Tibial artery (tissue), 4 donors: ENCODE measurements at regions not wholly inside any gene's neighbourhood (a gene's known extent, or its start where the extent isn't known, plus 50 kb on each side); places are given as distances from the start of the nearest gene placed in this dataset.
"Not testable (repeated sequence)": the region's sequence is repeated elsewhere in the genome, so short reads cannot be mapped to it uniquely, and the experiment has no call there.

ENCODE experiments used
- DNase-seq, 2 donors: peaks; one replicate each; pipeline ENCODE4 v3.0.0-alpha.2; 2019
- H3K27ac ChIP-seq, 2 donors: fragments of 200-600 bp; sonication (generic) in 1 of 2; 1 replicate in 1 of 2; 2 replicates in 1 of 2; pipeline ENCODE4 v1.5.1; 2018 to 2019; ENCODE audit warnings: mild to moderate bottlenecking in 1 of 2
- H3K27me3 ChIP-seq, 2 donors: fragments of 200-600 bp; sonication (generic) in 1 of 2; one replicate each; pipeline versions ENCODE4 v1.5.1 to v1.6.0; 2016 to 2019
- H3K36me3 ChIP-seq, 3 donors: fragments of 200-600 bp; sonication (generic) in 2 of 3; one replicate each; pipeline ENCODE4 v1.5.1; 2016 to 2019; ENCODE audit warnings: mild to moderate bottlenecking in 2 of 3
- H3K4me1 ChIP-seq, 4 donors: fragments of 200-600 bp; sonication (generic) in 2 of 4; 1 replicate in 3 of 4; 2 replicates in 1 of 4; pipeline ENCODE4 v1.5.1; 2016 to 2019
- H3K4me3 ChIP-seq, 2 donors: fragments of 200-600 bp; sonication (generic) in 1 of 2; 1 replicate in 1 of 2; 2 replicates in 1 of 2; pipeline ENCODE4 v1.5.1; 2018 to 2019; ENCODE audit warnings: mild to moderate bottlenecking in 2 of 2
- H3K9me3 ChIP-seq, 3 donors: fragments of 200-600 bp; sonication (generic) in 1 of 3; one replicate each; pipeline ENCODE4 v1.5.1; 2016 to 2019
- intact Hi-C: fragments of 100-400 bp; cut with DNase I; formaldehyde crosslinking; loops from one replicate; pipeline ENCODE4 v1.15.0; 2023; ENCODE audit warnings: low total_unique reads
- TF ChIP-seq, protein P1 (sequence below), 2 experiments: fragments of 200-600 bp in 1 of 2; fragments of 450-650 bp in 1 of 2; IDR thresholded peaks; one replicate each; pipeline ENCODE4 v1.5.1; 2017 to 2019; ENCODE audit warnings: antibody characterized with exemption in 2 of 2, mild to moderate bottlenecking in 1 of 2, moderate library complexity in 1 of 2

DNA sequence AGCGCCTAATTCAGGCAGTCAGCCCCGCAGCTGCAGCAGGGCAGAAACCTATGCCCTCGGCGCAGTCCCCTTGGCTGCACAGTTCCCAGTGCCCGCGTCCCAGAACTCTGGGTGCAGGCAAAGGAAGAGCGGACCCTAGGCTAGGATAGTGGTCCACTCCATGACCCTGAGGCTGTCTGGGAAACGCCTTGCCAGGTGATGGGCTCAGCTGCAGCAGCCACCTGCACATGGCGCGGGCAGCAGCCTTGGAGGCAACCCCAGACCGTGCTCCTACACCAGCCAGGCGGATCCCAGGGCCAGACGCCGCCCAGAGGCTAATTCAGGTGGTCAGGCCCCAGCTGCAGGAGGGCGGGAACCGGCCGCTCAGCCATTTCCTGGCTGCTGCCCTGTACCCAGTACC, 83.0 kb downstream of the POTEC start:
- H3K27me3 ChIP-seq, H3K27ac ChIP-seq, DNase-seq, intact Hi-C loops, H3K36me3 ChIP-seq, H3K4me1 ChIP-seq, H3K4me3 ChIP-seq, H3K9me3 ChIP-seq: not testable (repeated sequence)

DNA sequence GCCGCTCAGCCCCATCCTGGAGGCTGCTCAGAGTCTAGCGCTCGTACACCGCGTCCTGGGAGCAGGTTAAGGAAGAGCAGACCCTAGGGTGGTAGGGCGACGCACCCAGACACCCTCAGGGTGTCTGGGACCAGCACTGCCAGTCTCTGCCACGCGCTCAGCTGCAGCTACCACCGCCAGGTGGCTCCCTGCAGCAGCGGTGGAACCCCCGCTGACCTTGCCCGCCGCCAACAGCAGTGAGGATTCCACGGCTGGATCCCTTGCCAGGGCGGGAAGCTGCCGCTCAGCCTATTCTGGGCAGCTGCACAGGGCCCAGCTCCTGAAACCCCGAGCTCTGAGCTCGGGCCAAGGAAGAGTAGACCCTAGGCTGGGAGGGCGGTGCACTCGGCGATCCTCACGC, 83.6 kb downstream of the POTEC start:
- H3K27me3 ChIP-seq, DNase-seq, H3K27ac ChIP-seq, H3K9me3 ChIP-seq, H3K36me3 ChIP-seq, intact Hi-C loops, H3K4me3 ChIP-seq, H3K4me1 ChIP-seq: not testable (repeated sequence)

DNA sequence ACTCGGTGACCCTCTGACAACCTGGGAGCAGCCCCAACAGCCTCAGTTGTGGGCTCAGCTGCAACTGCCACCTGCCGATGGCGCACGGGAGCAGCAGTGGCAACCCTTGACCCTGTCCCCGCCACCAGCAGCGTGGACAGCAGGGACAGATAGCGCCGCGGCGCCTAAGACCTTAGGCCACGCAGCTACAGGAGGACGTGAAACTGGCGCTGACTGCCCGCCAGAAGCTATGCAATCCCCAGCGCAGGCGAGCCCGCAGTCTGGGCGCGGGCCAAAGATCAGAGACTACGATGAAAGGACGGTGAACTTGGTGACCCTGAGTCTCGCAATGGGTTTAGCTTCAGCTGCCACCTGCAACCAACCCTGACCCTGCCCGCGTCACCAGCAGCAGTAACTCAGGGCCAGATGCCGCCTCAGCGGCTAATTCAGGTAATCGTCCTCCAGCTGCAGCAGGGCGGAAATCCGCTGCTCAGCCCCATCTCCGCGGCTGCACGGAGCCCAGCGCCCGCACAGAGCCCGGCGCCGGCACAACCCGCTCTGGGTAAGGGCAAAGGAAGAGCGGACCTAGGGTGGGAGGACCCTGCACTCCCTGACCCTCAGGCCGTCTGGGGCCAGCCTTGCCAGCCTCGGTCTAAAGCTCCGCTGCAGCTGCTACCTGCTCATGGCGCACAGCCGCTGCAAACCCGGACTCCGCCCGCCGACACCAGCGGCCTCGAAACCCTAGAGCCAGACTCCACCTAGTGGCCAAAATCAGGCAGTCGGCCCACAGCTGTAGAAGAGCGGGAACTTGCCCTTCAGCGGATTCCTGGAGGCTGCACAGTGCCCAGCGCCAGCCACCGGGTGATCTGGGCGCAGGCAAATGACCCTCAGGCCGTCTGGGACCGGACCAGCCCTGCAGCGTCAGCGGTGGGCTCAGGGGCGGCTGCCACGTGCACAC, 85.1 kb downstream of the POTEC start:
- DNase-seq = peak; percentile 45 to 79
- H3K9me3 ChIP-seq, H3K27me3 ChIP-seq, H3K27ac ChIP-seq, H3K4me1 ChIP-seq, H3K36me3 ChIP-seq, intact Hi-C loops: not testable (repeated sequence)
- TF ChIP-seq, protein P1, sequence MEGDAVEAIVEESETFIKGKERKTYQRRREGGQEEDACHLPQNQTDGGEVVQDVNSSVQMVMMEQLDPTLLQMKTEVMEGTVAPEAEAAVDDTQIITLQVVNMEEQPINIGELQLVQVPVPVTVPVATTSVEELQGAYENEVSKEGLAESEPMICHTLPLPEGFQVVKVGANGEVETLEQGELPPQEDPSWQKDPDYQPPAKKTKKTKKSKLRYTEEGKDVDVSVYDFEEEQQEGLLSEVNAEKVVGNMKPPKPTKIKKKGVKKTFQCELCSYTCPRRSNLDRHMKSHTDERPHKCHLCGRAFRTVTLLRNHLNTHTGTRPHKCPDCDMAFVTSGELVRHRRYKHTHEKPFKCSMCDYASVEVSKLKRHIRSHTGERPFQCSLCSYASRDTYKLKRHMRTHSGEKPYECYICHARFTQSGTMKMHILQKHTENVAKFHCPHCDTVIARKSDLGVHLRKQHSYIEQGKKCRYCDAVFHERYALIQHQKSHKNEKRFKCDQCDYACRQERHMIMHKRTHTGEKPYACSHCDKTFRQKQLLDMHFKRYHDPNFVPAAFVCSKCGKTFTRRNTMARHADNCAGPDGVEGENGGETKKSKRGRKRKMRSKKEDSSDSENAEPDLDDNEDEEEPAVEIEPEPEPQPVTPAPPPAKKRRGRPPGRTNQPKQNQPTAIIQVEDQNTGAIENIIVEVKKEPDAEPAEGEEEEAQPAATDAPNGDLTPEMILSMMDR (IDR thresholded peaks at IDR 0.05) = peak; percentile 44 to 70
- peak overlapping the region; percentile 33 to 46 for H3K4me3 ChIP-seq

DNA sequence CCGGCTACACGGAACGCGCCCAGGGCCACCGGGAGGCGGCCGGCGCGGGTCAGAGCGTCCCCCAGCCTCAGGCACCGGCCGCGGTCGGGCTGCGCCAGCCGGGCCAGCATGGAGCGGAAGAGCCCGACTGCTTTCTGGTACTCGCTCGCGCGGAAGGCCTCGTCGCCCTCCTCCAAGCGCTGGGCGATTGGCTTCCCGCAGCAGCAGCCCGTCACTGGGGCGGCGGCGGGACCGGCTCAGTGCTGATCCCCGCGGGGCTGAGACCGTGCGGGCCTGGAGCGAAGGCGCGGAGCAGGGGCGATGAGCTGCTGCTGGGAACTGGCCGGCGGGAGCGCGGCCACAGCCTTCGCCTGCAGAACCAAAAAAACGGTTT, 92.8 kb downstream of the POTEC start:
- H3K27me3 ChIP-seq, DNase-seq: not testable (repeated sequence)

DNA sequence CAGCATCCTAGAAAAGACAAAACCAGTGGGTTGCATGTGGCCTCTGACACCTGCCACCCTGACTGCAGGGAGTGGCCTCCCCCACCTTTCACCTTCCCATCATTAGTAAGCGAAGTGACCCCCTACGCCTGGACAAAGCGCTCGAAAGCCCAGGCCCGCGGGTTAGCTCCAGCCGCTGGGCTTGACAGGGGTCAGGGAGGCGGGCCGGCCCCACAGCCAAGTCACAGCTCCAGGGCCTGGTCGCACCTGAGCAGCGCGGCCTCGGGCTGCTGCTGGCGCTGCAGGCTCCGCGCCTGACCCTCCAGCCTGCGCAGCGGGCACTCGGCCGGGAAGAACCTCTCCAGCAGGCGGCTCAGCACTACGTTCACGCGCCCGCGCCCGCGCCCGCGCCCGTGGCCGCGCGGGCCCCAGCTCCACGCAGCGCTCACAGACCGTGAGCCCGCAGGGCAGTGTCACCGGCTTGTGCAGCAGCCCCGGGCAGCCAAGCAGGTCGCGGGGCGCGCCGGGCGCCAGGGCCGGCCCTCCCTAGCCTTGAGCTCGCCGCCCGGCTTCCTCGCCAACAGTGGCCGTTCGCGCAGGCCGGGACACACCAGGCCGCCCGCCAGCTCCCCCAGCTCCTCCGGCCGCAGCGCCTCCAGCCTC, 93.3 kb downstream of the POTEC start:
- DNase-seq, H3K27me3 ChIP-seq, H3K9me3 ChIP-seq, intact Hi-C loops, H3K36me3 ChIP-seq, H3K4me1 ChIP-seq: not testable (repeated sequence)
- TF ChIP-seq, protein P1 (IDR thresholded peaks at IDR 0.05) = peak in 1 of 2 experiments; percentile 13
- Histone ChIP-seq H3K4me3 (peak overlapping the region; percentile 50 to 63), H3K27ac (peak overlapping the region; percentile 38 to 44)

More for the DNA sequence above, 92.8 kb downstream of the POTEC start:
- H3K4me1 ChIP-seq, H3K36me3 ChIP-seq, H3K9me3 ChIP-seq, intact Hi-C loops: not testable (repeated sequence)
- Histone ChIP-seq H3K27ac (peak overlapping the region; percentile 38 to 44), H3K4me3 (peak overlapping the region; percentile 50 to 63)

DNA sequence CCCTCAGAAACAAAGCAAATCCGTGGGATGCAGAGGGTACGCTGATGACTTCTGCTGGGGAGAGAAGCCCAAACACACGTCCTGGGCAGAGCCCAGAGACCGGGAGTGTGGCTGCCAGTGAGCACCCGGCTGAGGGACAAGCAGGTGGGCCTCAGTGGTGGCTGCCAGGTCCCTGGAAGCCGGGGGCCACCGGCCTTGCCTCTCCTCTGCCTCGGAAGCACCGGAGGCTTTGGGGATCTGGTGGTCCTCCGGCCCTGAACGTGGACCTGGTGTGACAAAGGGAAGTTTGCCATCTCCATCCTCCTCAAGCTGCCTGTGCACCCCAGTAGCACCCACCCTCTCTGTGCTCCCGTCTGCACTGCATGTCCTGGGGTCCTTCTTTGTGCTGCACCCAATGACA, 94.3 kb downstream of the POTEC start:
- intact Hi-C loops = not testable (repeated sequence)

DNA sequence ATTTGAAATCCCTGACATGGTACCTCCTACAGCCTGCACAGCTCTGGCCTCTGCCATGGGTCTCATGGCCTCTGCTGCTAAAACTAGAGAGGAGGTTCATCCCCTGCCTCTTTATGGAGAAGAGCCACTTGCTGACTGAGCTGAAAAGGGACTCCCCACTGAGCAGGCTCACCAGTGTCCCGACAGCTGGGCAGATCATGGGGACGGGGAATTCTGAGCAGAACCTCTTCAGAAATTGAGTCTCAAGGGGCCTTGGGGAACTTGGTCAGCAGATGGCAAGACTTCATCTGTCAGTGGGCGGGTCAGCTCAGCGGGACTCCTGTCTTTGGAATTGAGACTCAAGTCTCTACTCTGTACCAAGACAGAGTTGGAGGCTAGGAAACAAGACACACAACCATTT, 95.7 kb downstream of the POTEC start:
- H3K36me3 ChIP-seq, DNase-seq, H3K9me3 ChIP-seq, intact Hi-C loops, H3K27me3 ChIP-seq, H3K4me1 ChIP-seq, H3K4me3 ChIP-seq, H3K27ac ChIP-seq: not testable (repeated sequence)

More for the DNA sequence above, 94.3 kb downstream of the POTEC start:
- not testable (repeated sequence) for H3K4me3 ChIP-seq, H3K4me1 ChIP-seq, H3K27me3 ChIP-seq, H3K36me3 ChIP-seq, H3K9me3 ChIP-seq, DNase-seq, H3K27ac ChIP-seq

DNA sequence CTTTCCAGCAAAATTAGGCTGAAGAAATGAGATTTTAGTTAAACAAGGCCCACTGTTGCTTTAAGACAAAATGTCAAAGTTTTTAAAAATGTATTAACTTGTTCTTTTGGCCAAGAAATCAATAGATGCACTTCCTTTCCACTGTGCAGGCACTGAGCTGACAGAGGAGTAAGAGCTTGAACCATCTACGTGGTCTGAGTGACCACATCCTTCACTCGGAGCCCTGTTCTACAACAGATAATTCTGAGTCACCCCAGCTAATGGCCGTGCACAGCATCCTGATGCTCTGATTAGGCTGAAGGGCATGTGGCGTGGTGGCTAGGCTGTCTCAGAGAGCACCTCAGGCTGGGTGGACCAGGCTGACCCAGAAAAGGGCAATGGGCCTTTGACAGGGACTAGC, 107.9 kb downstream of the POTEC start:
- intact Hi-C loops, H3K27ac ChIP-seq, H3K4me3 ChIP-seq, H3K4me1 ChIP-seq, H3K36me3 ChIP-seq, DNase-seq, H3K27me3 ChIP-seq, H3K9me3 ChIP-seq: not testable (repeated sequence)

DNA sequence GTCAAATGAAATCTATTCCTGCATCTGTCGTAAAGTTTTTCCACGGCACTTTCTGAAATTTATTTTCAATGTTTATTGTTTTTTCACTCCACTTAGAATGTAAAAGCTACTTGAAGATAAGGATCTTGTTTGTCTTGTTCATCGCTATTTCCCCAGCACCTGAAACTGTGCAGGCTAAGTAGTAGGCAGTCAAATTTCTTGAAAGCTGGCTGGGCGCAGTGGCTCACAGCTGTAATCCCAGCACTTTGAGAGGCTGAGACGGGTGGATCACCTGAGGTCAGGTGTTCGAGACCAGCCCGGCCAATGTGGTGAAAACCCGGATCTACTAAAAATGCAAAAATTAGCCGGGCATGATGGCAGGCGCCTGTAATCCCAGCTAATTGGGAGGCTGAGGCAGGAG, 111.0 kb downstream of the POTEC start:
- intact Hi-C loops, H3K27me3 ChIP-seq, DNase-seq, H3K4me3 ChIP-seq, H3K27ac ChIP-seq, H3K9me3 ChIP-seq, H3K4me1 ChIP-seq, H3K36me3 ChIP-seq: not testable (repeated sequence)

DNA sequence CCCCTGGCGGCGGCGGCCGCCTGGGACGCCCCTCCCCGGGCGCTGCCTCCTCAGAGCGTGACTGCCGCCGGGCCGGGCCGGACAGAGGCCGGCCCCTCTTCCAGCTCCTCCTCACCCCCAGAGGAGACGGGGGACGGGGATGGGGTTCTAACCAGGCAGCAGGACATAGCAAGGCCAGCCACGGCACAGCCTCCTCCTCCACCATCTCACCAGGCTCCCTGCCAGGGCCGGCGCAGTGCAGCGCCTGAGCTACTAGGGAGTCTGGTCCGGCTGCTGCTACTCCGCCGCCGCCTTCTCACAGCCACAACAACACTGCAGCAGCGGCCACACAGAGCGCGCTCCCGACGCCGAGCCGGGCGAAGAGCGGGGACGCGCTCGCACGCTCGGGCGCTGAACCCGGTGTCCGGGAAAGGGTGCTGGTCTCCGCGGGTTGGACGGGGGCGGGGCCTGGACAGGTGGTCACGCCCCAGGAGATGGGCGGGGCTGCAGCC, 112.3 kb downstream of the POTEC start:
- intact Hi-C loops, H3K36me3 ChIP-seq, H3K27ac ChIP-seq, H3K4me1 ChIP-seq, H3K27me3 ChIP-seq, H3K9me3 ChIP-seq: not testable (repeated sequence)
- DNase-seq = peak; percentile 43 to 66
- H3K4me3 ChIP-seq = peak overlapping the region; percentile 50 to 56
